CD14-positive monocyte (primary cell): ENCODE measurements at regions not wholly inside any gene's neighbourhood (a gene's known extent, or its start where the extent isn't known, plus 50 kb on each side); places are given as distances from the start of the nearest gene placed in this dataset.

Experiments
- DNase-seq, 3 donors: peaks; one replicate each; pipeline ENCODE4 v3.0.0-alpha.2; 2011 to 2022
- H2AFZ ChIP-seq: 2 replicates; pipeline ENCODE4 v1.6.0; 2012; ENCODE audit warnings: mild to moderate bottlenecking, low read depth, low read length, inconsistent platforms; ENCODE audit not compliant: insufficient read depth, poor library complexity, severe bottlenecking
- H3K27ac ChIP-seq, 2 donors: 1 replicate in 1 of 2; 2 replicates in 1 of 2; pipeline ENCODE4 v1.5.1; 2012 to 2013; ENCODE audit warnings: low read length in 2 of 2, control low read depth in 1 of 2, inconsistent platforms in 1 of 2, low read depth in 1 of 2, mild to moderate bottlenecking in 1 of 2
- H3K27me3 ChIP-seq, 2 donors: one replicate each; pipeline versions ENCODE4 v1.6.0 to v1.6.1; 2011 to 2013; ENCODE audit warnings: low read length in 2 of 2; ENCODE audit not compliant: control insufficient read depth in 2 of 2, insufficient read depth in 2 of 2
- H3K36me3 ChIP-seq, 2 donors: replicated peaks in 1 of 2; 1 replicate in 1 of 2; 2 replicates in 1 of 2; pipeline versions ENCODE4 v1.5.1 to v1.6.1; 2012 to 2013; ENCODE audit warnings: low read length in 2 of 2, control low read depth in 1 of 2, inconsistent platforms in 1 of 2, mild to moderate bottlenecking in 1 of 2; ENCODE audit not compliant: insufficient read depth in 2 of 2, control insufficient read depth in 1 of 2
- H3K4me1 ChIP-seq, 2 donors: 1 replicate in 1 of 2; 2 replicates in 1 of 2; pipeline versions ENCODE4 v1.5.1 to v1.6.1; 2012 to 2013; ENCODE audit warnings: low read length in 2 of 2, control low read depth in 1 of 2, inconsistent platforms in 1 of 2, mild to moderate bottlenecking in 1 of 2, moderate library complexity in 1 of 2; ENCODE audit not compliant: insufficient read depth in 2 of 2, control insufficient read depth in 1 of 2
- H3K4me2 ChIP-seq: replicated peaks from 2 replicates; pipeline ENCODE3; 2012; ENCODE audit warnings: low read length, moderate library complexity, mild to moderate bottlenecking; ENCODE audit not compliant: poor library complexity, severe bottlenecking; ENCODE audit errors: extremely low read depth
- H3K4me3 ChIP-seq, 3 experiments: fragments of 200-600 bp in 1 of 3; sonication (generic) in 1 of 3; replicated peaks in 1 of 3; 1 replicate in 2 of 3; 2 replicates in 1 of 3; pipeline ENCODE4 v1.5.1; 2011 to 2013; ENCODE audit warnings: low read length in 3 of 3, mild to moderate bottlenecking in 3 of 3, control low read depth in 2 of 3, low read depth in 2 of 3, inconsistent platforms in 1 of 3, moderate library complexity in 1 of 3
- H3K79me2 ChIP-seq: 2 replicates; pipeline ENCODE4 v1.6.0; 2012; ENCODE audit warnings: mild to moderate bottlenecking, control low read depth, inconsistent platforms, low read length, moderate library complexity; ENCODE audit not compliant: insufficient read depth
- H3K9ac ChIP-seq: 2 replicates; pipeline ENCODE4 v1.6.0; 2017; ENCODE audit warnings: low read length, mild to moderate bottlenecking; ENCODE audit not compliant: insufficient read depth, poor library complexity, severe bottlenecking
- H3K9me3 ChIP-seq, 2 donors: replicated peaks in 1 of 2; 1 replicate in 1 of 2; 2 replicates in 1 of 2; pipeline versions ENCODE4 v1.5.1 to v1.6.1; 2012 to 2013; ENCODE audit warnings: low read length in 2 of 2, control low read depth in 1 of 2; ENCODE audit not compliant: control insufficient read depth in 1 of 2, insufficient read depth in 1 of 2
- H4K20me1 ChIP-seq: 2 replicates; pipeline ENCODE4 v1.6.0; 2012; ENCODE audit warnings: mild to moderate bottlenecking, low read length, control low read depth, moderate library complexity; ENCODE audit not compliant: insufficient read depth
- H3K27ac Mint-ChIP-seq, 7 donors: one replicate each; pipeline ENCODE4 v1.8.0; 2020; ENCODE audit warnings: mild to moderate bottlenecking in 7 of 7, mixed read lengths in 7 of 7, moderate library complexity in 6 of 7, inconsistent platforms in 2 of 7
- H3K27me3 Mint-ChIP-seq, 3 donors: one replicate each; pipeline ENCODE4 v1.8.0; 2021 to 2022; ENCODE audit warnings: low read depth in 3 of 3, mild to moderate bottlenecking in 3 of 3, mixed read lengths in 3 of 3, moderate library complexity in 3 of 3, inconsistent platforms in 1 of 3
- H3K36me3 Mint-ChIP-seq, 2 donors: one replicate each; pipeline ENCODE4 v1.8.0; 2020; ENCODE audit warnings: mixed read lengths in 2 of 2, inconsistent platforms in 1 of 2, mild to moderate bottlenecking in 1 of 2
- H3K4me1 Mint-ChIP-seq: one replicate; pipeline ENCODE4 v1.8.0; 2020; ENCODE audit warnings: mild to moderate bottlenecking, mixed read lengths
- H3K4me3 Mint-ChIP-seq, 2 donors: one replicate each; pipeline ENCODE4 v1.8.0; 2020; ENCODE audit warnings: mild to moderate bottlenecking in 2 of 2, mixed read lengths in 2 of 2, moderate library complexity in 1 of 2
- H3K9me3 Mint-ChIP-seq, 7 donors: one replicate each; pipeline ENCODE4 v1.8.0; 2020 to 2022; ENCODE audit warnings: mixed read lengths in 7 of 7, mild to moderate bottlenecking in 6 of 7, moderate library complexity in 6 of 7, inconsistent platforms in 2 of 7
- WGBS: methylation state at CpG from one replicate; pipeline ENCODE4 v1.1.5; 2013; ENCODE audit warnings: missing lambda C conversion rate; ENCODE audit not compliant: insufficient coverage; 5-methylcytosine and 5-hydroxymethylcytosine counted together
- intact Hi-C, 2 donors: fragments of 100-400 bp; cut with micrococcal nuclease; formaldehyde crosslinking; loops; one replicate each; pipeline versions ENCODE4 v1.15.0 to v1.15.1; 2023
- TF ChIP-seq, protein P1 (sequence below): fragments of 200-600 bp; IDR thresholded peaks from one replicate; pipeline ENCODE4 v1.8.0; 2022; ENCODE audit warnings: antibody characterized with exemption, mild to moderate bottlenecking

DNA sequence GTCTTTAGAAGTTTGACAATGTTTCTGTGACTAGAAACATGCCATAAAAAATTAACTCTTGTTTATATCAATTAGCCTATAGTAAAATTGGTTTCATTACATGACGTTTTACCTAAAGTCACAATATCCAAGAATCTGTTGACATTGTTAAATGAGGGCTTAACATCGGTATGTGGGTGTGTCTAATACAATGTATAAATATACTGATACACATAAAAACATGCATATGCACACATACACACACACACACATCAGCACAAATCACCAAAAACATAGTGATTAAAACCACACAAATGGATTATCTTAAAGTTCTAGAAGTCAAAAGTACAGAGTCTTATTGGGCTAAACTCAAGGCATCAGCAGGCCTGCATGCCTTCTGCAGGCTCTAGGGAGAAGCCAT lies 456.7 kb downstream of the NTRK3 start:
- H3K4me1 ChIP-seq: no peaks in the 10 kb centered on the region
- H3K27me3 ChIP-seq: peaks cover 0 to 3% of the 10 kb centered on the region in 2 donors
- no peak overlapping the region for H3K9ac ChIP-seq
- H3K36me3 Mint-ChIP-seq: no peaks in the 10 kb centered on the region
- H3K4me1 Mint-ChIP-seq: no peaks in the 10 kb centered on the region
- TF ChIP-seq, protein P1, sequence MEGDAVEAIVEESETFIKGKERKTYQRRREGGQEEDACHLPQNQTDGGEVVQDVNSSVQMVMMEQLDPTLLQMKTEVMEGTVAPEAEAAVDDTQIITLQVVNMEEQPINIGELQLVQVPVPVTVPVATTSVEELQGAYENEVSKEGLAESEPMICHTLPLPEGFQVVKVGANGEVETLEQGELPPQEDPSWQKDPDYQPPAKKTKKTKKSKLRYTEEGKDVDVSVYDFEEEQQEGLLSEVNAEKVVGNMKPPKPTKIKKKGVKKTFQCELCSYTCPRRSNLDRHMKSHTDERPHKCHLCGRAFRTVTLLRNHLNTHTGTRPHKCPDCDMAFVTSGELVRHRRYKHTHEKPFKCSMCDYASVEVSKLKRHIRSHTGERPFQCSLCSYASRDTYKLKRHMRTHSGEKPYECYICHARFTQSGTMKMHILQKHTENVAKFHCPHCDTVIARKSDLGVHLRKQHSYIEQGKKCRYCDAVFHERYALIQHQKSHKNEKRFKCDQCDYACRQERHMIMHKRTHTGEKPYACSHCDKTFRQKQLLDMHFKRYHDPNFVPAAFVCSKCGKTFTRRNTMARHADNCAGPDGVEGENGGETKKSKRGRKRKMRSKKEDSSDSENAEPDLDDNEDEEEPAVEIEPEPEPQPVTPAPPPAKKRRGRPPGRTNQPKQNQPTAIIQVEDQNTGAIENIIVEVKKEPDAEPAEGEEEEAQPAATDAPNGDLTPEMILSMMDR: no peak
- intact Hi-C loops: no loop called here
- no peak overlapping the region for H2AFZ ChIP-seq
- H3K79me2 ChIP-seq: no peaks in the 10 kb centered on the region
- H3K27ac ChIP-seq: no peak overlapping the region
- peaks cover 0 to 9% (median 2%) of the 10 kb centered on the region in 3 donors for H3K27me3 Mint-ChIP-seq
- H3K36me3 ChIP-seq: no peaks in the 10 kb centered on the region
- H3K9me3 Mint-ChIP-seq: peaks cover 0 to 5% (median 3%) of the 10 kb centered on the region in 7 donors
- no CpG with 5 or more reads among the region's 2 CpGs for WGBS
- H4K20me1 ChIP-seq: no peaks in the 10 kb centered on the region
- H3K27ac Mint-ChIP-seq: no peak overlapping the region
- peaks cover 0 to 2% of the 10 kb centered on the region in 2 donors for H3K9me3 ChIP-seq
- no peak overlapping the region for H3K4me3 ChIP-seq
- no peak overlapping the region for H3K4me2 ChIP-seq
- H3K4me3 Mint-ChIP-seq: no peak overlapping the region
- no peak for DNase-seq

GRCh38 chr15:87799428-87799827 lies 457.1 kb downstream of the NTRK3 start:
- intact Hi-C loops: no loop called here
- Mint-ChIP-seq H3K27ac (no peak overlapping the region), H3K36me3 (no peaks in the 10 kb centered on the region), H3K4me3 (no peak overlapping the region), H3K9me3 (peaks cover 0 to 6% (median 2%) of the 10 kb centered on the region in 7 donors), H3K27me3 (peaks cover 0 to 8% (median 0%) of the 10 kb centered on the region in 3 donors), H3K4me1 (no peaks in the 10 kb centered on the region)
- Histone ChIP-seq H3K9ac (no peak overlapping the region), H3K4me3 (no peak overlapping the region), H3K27ac (no peak overlapping the region), H3K36me3 (no peaks in the 10 kb centered on the region), H3K9me3 (peaks cover 0 to 2% of the 10 kb centered on the region in 2 donors), H3K4me1 (no peaks in the 10 kb centered on the region), H3K4me2 (no peak overlapping the region), H2AFZ (no peak overlapping the region), H3K27me3 (peaks cover 0 to 3% of the 10 kb centered on the region in 2 donors), H4K20me1 (no peaks in the 10 kb centered on the region), H3K79me2 (no peaks in the 10 kb centered on the region)
- TF ChIP-seq, protein P1: no peak
- no CpG with 5 or more reads among the region's 3 CpGs for WGBS
- no peak for DNase-seq
